Body of pancreas (tissue), 4 donors: ENCODE measurements at regions not wholly inside any gene's neighbourhood (a gene's known extent, or its start where the extent isn't known, plus 50 kb on each side); places are given as distances from the start of the nearest gene placed in this dataset.

Experiments
- CTCF ChIP-seq, 7 experiments: fragments of 450-650 bp in 4 of 7; fragments of 200-600 bp in 3 of 7; sonication (generic) in 3 of 7; IDR thresholded peaks; one replicate each; pipeline ENCODE4 v1.5.1; 2016 to 2019; ENCODE audit warnings: antibody characterized with exemption in 7 of 7
- POLR2A ChIP-seq, 3 donors: fragments of 450-650 bp; IDR thresholded peaks; one replicate each; pipeline ENCODE4 v1.6.1; 2016; ENCODE audit warnings: antibody characterized with exemption in 3 of 3, mild to moderate bottlenecking in 2 of 3

- TF ChIP-seq POLR2A (IDR thresholded peaks at IDR 0.05) (no peak), CTCF (IDR thresholded peaks at IDR 0.05) (no peak)
Measured at GRCh38 chr12:25843976-25844375, 114.5 kb upstream of the RASSF8 start.
